H1 (cell line): ENCODE measurements at regions not wholly inside any gene's neighbourhood (a gene's known extent, or its start where the extent isn't known, plus 50 kb on each side); places are given as distances from the start of the nearest gene placed in this dataset.

Experiments
- CTCF ChIA-PET: fragments of 300-600 bp; sonication (Branson Sonifier 250); formaldehyde crosslinking; loops from one replicate; lab custom pipeline; 2021; ENCODE audit not compliant: partially characterized antibody; lab: Charles Lee
- POLR2A ChIA-PET: fragments of 300-600 bp; sonication (Branson Sonifier 250); formaldehyde crosslinking; loops from one replicate; lab custom pipeline; 2021; ENCODE audit warnings: inconsistent platforms; ENCODE audit not compliant: partially characterized antibody; lab: Charles Lee
- DNase-seq, 2 experiments: peaks; one replicate each; pipeline versions ENCODE4 v3.0.0 to v3.0.0-alpha.2; 2010 to 2022; ENCODE audit warnings: low spot score in 2 of 2, low read depth in 1 of 2, mixed read lengths in 1 of 2
- FAIRE-seq: peaks from 2 replicates; lab custom pipeline; 2011; peaks lifted over from hg19 to GRCh38; lab: Jason Lieb, UNC
- H2AFZ ChIP-seq: 2 replicates; pipeline ENCODE4 v1.8.1; 2012; ENCODE audit warnings: low read length, inconsistent platforms
- H2AK5ac ChIP-seq: 2 replicates; pipeline ENCODE4 v1.6.1; 2013; ENCODE audit warnings: low read depth, low read length
- H2BK120ac ChIP-seq: replicated peaks from 2 replicates; pipeline ENCODE3; 2013; ENCODE audit warnings: low read depth, low read length, inconsistent platforms
- H2BK12ac ChIP-seq: 2 replicates; pipeline ENCODE4 v1.6.1; 2013; ENCODE audit warnings: low read depth, low read length
- H2BK15ac ChIP-seq: 2 replicates; pipeline ENCODE4 v1.6.1; 2013; ENCODE audit warnings: low read length
- H2BK20ac ChIP-seq: 2 replicates; pipeline ENCODE4 v1.6.1; 2013; ENCODE audit warnings: low read length
- H2BK5ac ChIP-seq: 2 replicates; pipeline ENCODE4 v1.6.1; 2013; ENCODE audit warnings: low read depth, low read length
- H3K14ac ChIP-seq: 2 replicates; pipeline ENCODE4 v1.6.1; 2013; ENCODE audit warnings: inconsistent platforms; ENCODE audit not compliant: insufficient read length
- H3K18ac ChIP-seq: 2 replicates; pipeline ENCODE4 v1.6.1; 2013; ENCODE audit warnings: low read length; ENCODE audit errors: extremely low read depth
- H3K23ac ChIP-seq: 2 replicates; pipeline ENCODE4 v1.6.1; 2013; ENCODE audit warnings: inconsistent platforms; ENCODE audit not compliant: insufficient read length
- H3K23me2 ChIP-seq: 2 replicates; pipeline ENCODE4 v1.6.1; 2013; ENCODE audit warnings: low read depth, low read length
- H3K27ac ChIP-seq: 2 replicates; pipeline ENCODE4 v1.6.1; 2011; ENCODE audit warnings: low read depth, low read length, inconsistent platforms
- H3K27me3 ChIP-seq, 4 experiments: replicated peaks in 1 of 4; 1 replicate in 1 of 4; 2 replicates in 3 of 4; pipeline versions ENCODE4 v1.6.1 to v1.8.1; 2011 to 2013; ENCODE audit warnings: low read length in 3 of 4, mild to moderate bottlenecking in 3 of 4, inconsistent platforms in 2 of 4, mixed read lengths in 2 of 4, moderate library complexity in 1 of 4; ENCODE audit not compliant: control insufficient read depth in 3 of 4, insufficient read depth in 3 of 4; ENCODE audit errors: extremely low read depth in 1 of 4
- H3K36me3 ChIP-seq, 4 experiments: 2 replicates each; pipeline versions ENCODE4 v1.6.1 to v1.8.1; 2011 to 2013; ENCODE audit warnings: mild to moderate bottlenecking in 4 of 4, low read length in 3 of 4, moderate library complexity in 2 of 4, control low read depth in 1 of 4, inconsistent platforms in 1 of 4; ENCODE audit not compliant: insufficient read depth in 4 of 4, control insufficient read depth in 2 of 4
- H3K4ac ChIP-seq: replicated peaks from 2 replicates; pipeline ENCODE3; 2013; ENCODE audit warnings: low read length, low read depth, mixed read lengths, inconsistent platforms; ENCODE audit not compliant: insufficient read length
- H3K4me1 ChIP-seq, 4 experiments: replicated peaks in 1 of 4; 1 replicate in 1 of 4; 2 replicates in 3 of 4; pipeline versions ENCODE4 v1.6.1 to v1.8.1; 2011 to 2013; ENCODE audit warnings: low read length in 3 of 4, inconsistent platforms in 2 of 4, mixed read lengths in 1 of 4; ENCODE audit not compliant: insufficient read depth in 4 of 4, control insufficient read depth in 3 of 4
- H3K4me2 ChIP-seq, 2 experiments: 2 replicates each; pipeline versions ENCODE4 v1.6.1 to v1.8.1; 2011 to 2013; ENCODE audit warnings: low read depth in 2 of 2, low read length in 2 of 2, control low read depth in 1 of 2, inconsistent platforms in 1 of 2, mild to moderate bottlenecking in 1 of 2; ENCODE audit not compliant: insufficient read depth in 1 of 2
- H3K4me3 ChIP-seq, 4 experiments: fragments of 200-600, 300-600 bp in 1 of 4; sonication (generic), shearing (Covaris generic), sonication (Bioruptor Twin) in 1 of 4; 2 replicates each; pipeline versions ENCODE4 v1.5.1 to v1.8.1; 2011 to 2016; ENCODE audit warnings: low read length in 4 of 4, low read depth in 3 of 4, control low read depth in 2 of 4, inconsistent platforms in 2 of 4, mild to moderate bottlenecking in 2 of 4, mixed read lengths in 1 of 4, moderate library complexity in 1 of 4; ENCODE audit not compliant: insufficient read depth in 2 of 4; ENCODE audit errors: extremely low read depth in 1 of 4
- H3K56ac ChIP-seq: replicated peaks from 2 replicates; pipeline ENCODE3; 2013; ENCODE audit warnings: low read depth, mild to moderate bottlenecking, mixed read lengths, low read length, inconsistent platforms; ENCODE audit not compliant: insufficient read length
- H3K79me1 ChIP-seq: 2 replicates; pipeline ENCODE4 v1.6.1; 2013; ENCODE audit warnings: low read depth, low read length, control low read depth
- H3K79me2 ChIP-seq, 2 experiments: 2 replicates each; pipeline versions ENCODE4 v1.6.1 to v1.8.1; 2012 to 2013; ENCODE audit warnings: low read length in 2 of 2, mild to moderate bottlenecking in 2 of 2, inconsistent platforms in 1 of 2; ENCODE audit not compliant: insufficient read depth in 2 of 2, control insufficient read depth in 1 of 2
- H3K9ac ChIP-seq, 4 experiments: replicated peaks in 1 of 4; 1 replicate in 1 of 4; 2 replicates in 3 of 4; pipeline versions ENCODE4 v1.6.1 to v1.8.1; 2011 to 2013; ENCODE audit warnings: low read depth in 3 of 4, low read length in 3 of 4, control low read depth in 2 of 4, mild to moderate bottlenecking in 2 of 4, moderate library complexity in 2 of 4, inconsistent platforms in 1 of 4; ENCODE audit errors: extremely low read depth in 1 of 4
- H3K9me3 ChIP-seq, 2 experiments: 2 replicates each; pipeline versions ENCODE4 v1.6.1 to v1.8.1; 2012 to 2013; ENCODE audit warnings: mild to moderate bottlenecking in 2 of 2, moderate library complexity in 2 of 2, control low read depth in 1 of 2, inconsistent platforms in 1 of 2, low read depth in 1 of 2, low read length in 1 of 2, mixed read lengths in 1 of 2; ENCODE audit not compliant: insufficient read depth in 2 of 2
- H4K20me1 ChIP-seq, 2 experiments: replicated peaks in 1 of 2; 2 replicates each; pipeline versions ENCODE3 to v1.8.1; 2011 to 2013; ENCODE audit warnings: inconsistent platforms in 2 of 2, low read length in 2 of 2, mild to moderate bottlenecking in 1 of 2; ENCODE audit not compliant: insufficient read depth in 2 of 2, control insufficient read depth in 1 of 2
- H4K5ac ChIP-seq: 2 replicates; pipeline ENCODE4 v1.6.1; 2013; ENCODE audit warnings: low read length, low read depth, mixed read lengths, inconsistent platforms; ENCODE audit not compliant: insufficient read length
- H4K8ac ChIP-seq: 2 replicates; pipeline ENCODE4 v1.8.0; 2013; ENCODE audit warnings: mild to moderate bottlenecking, moderate library complexity, low read length, inconsistent platforms; ENCODE audit not compliant: insufficient read depth; ENCODE audit errors: extremely low read depth
- H4K91ac ChIP-seq: replicated peaks from 2 replicates; pipeline ENCODE3; 2013; ENCODE audit warnings: low read length, mixed read lengths, inconsistent platforms; ENCODE audit not compliant: insufficient read length
- CEBPB ChIP-seq: IDR thresholded peaks from 2 replicates; pipeline ENCODE4 v1.6.1; 2012; ENCODE audit warnings: low read depth, low read length
- CHD1 ChIP-seq: IDR thresholded peaks from 2 replicates; pipeline ENCODE4 v1.6.1; 2012; ENCODE audit warnings: low read depth, low read length, improper control_type of control experiment
- GTF2F1 ChIP-seq: IDR thresholded peaks from 2 replicates; pipeline ENCODE4 v1.6.1; 2012; ENCODE audit warnings: low read depth, low read length, improper control_type of control experiment, borderline replicate concordance
- HDAC6 ChIP-seq: IDR thresholded peaks from one replicate; pipeline ENCODE4 v1.7.1; 2012; ENCODE audit warnings: low read depth, mild to moderate bottlenecking, inconsistent platforms, low read length, moderate library complexity
- MAFK ChIP-seq: IDR thresholded peaks from 2 replicates; pipeline ENCODE4 v1.6.1; 2012; ENCODE audit warnings: low read depth, mild to moderate bottlenecking, improper control_type of control experiment, low read length
- PHF8 ChIP-seq: fragments of 200-600 bp; sonication (generic); conservative IDR thresholded peaks from 2 replicates; pipeline ENCODE4 v1.7.1; 2012; ENCODE audit warnings: low read depth, mild to moderate bottlenecking, inconsistent platforms, low read length, moderate library complexity
- POU5F1 ChIP-seq: IDR thresholded peaks from 2 replicates; pipeline ENCODE4 v1.6.1; 2011; ENCODE audit warnings: low read depth, mild to moderate bottlenecking, low read length, moderate library complexity
- RAD21 ChIP-seq, 2 experiments: IDR thresholded peaks in 1 of 2; conservative IDR thresholded peaks in 1 of 2; 2 replicates each; pipeline ENCODE4 v1.6.1; 2011; ENCODE audit warnings: low read depth in 2 of 2, low read length in 2 of 2, improper control_type of control experiment in 1 of 2, inconsistent platforms in 1 of 2, mild to moderate bottlenecking in 1 of 2, moderate library complexity in 1 of 2
- RBBP5 ChIP-seq: IDR thresholded peaks from 2 replicates; pipeline ENCODE4 v1.7.1; 2012; ENCODE audit warnings: low read depth, mild to moderate bottlenecking, inconsistent platforms, low read length, moderate library complexity, borderline replicate concordance
- RNF2 ChIP-seq: fragments of 200-900, 300-1000 bp; sonication (generic); IDR thresholded peaks from 2 replicates; pipeline ENCODE4 v1.7.1; 2016; ENCODE audit warnings: borderline replicate concordance, low read depth, mild to moderate bottlenecking, antibody characterized with exemption, low read length; ENCODE audit not compliant: poor library complexity, severe bottlenecking; ENCODE audit errors: missing control alignments
- SP2 ChIP-seq: IDR thresholded peaks from 2 replicates; pipeline ENCODE4 v1.6.1; 2012; ENCODE audit warnings: mild to moderate bottlenecking, low read length, inconsistent platforms
- SP4 ChIP-seq: IDR thresholded peaks from 2 replicates; pipeline ENCODE4 v1.6.1; 2012; ENCODE audit warnings: low read length, inconsistent platforms
- TAF1 ChIP-seq: IDR thresholded peaks from 2 replicates; pipeline ENCODE4 v1.6.1; 2011; ENCODE audit warnings: mild to moderate bottlenecking, low read depth, low read length
- ZNF274 ChIP-seq: IDR thresholded peaks from 2 replicates; pipeline ENCODE4 v1.7.0; 2012; ENCODE audit warnings: low read length, borderline replicate concordance; ENCODE audit errors: extremely low read depth
- WGBS, 2 experiments: shearing (Covaris generic) in 1 of 2; methylation state at CpG; one replicate each; pipeline versions ENCODE4 v1.1.6 to v1.1.7; 2013 to 2015; ENCODE audit warnings: low lambda C conversion rate in 2 of 2, mixed read lengths in 2 of 2, inconsistent platforms in 1 of 2, low coverage in 1 of 2, missing lambda C conversion rate in 1 of 2; ENCODE audit not compliant: insufficient replicate concordance in 2 of 2, insufficient coverage in 1 of 2, insufficient read length in 1 of 2; ENCODE audit errors: extremely low coverage in 1 of 2, missing lambda C conversion rate in 1 of 2; 5-methylcytosine and 5-hydroxymethylcytosine counted together
- TF ChIP-seq, protein P1 (sequence below): IDR thresholded peaks from 2 replicates; pipeline ENCODE4 v1.6.1; 2012; ENCODE audit warnings: inconsistent platforms

- DNase-seq (no peak), FAIRE-seq (no peak)
- Histone ChIP-seq H3K4me3 (no peak overlapping the region), H3K23me2 (no peaks in the 10 kb centered on the region), H3K36me3 (no peaks in the 10 kb centered on the region), H2BK20ac (no peak overlapping the region), H2BK5ac (no peak overlapping the region), H4K5ac (no peak overlapping the region), H3K79me1 (no peaks in the 10 kb centered on the region), H3K9ac (no peak overlapping the region), H3K56ac (no peak overlapping the region), H3K4me1 (no peaks in the 10 kb centered on the region; a peak in 1 of 7 replicates), H3K4ac (no peak overlapping the region), H3K9me3 (no peaks in the 10 kb centered on the region), H3K27ac (no peak overlapping the region), H3K14ac (no peak overlapping the region), H4K91ac (no peak overlapping the region), H3K4me2 (no peak overlapping the region), H2AFZ (no peak overlapping the region), H3K23ac (no peak overlapping the region), H2BK120ac (no peak overlapping the region), H2BK15ac (no peak overlapping the region), H4K8ac (no peak overlapping the region), H3K27me3 (0 out of 7 replicates have a peak, but pooled peaks cover 0 to 2% (median 0%) of the 10 kb centered on the region in 4 experiments), H4K20me1 (peaks cover 0 to 2% of the 10 kb centered on the region in 2 experiments), H3K79me2 (no peaks in the 10 kb centered on the region), H2BK12ac (no peak overlapping the region), H3K18ac (no peak overlapping the region), H2AK5ac (no peak overlapping the region)
- WGBS, 2 experiments = 85% methylated on average over 1 of the region's 1 CpG; no CpG with 5 or more reads in 1 of the 2 experiments
- CTCF ChIA-PET = interaction anchor here (0.6 to 2.3 kb wide), 2 partner anchors 31 to 299 kb away, joined by 3 to 9 read pairs; no protein-coding TSS in a partner anchor
- POLR2A ChIA-PET = no interaction called here
- TF ChIP-seq CEBPB (no peak), CHD1 (no peak), HDAC6 (no peak), SP4 (no peak), GTF2F1 (no peak), MAFK (no peak), TAF1 (no peak), RAD21 (IDR thresholded peaks at IDR 0.05 in 1 of 2, conservative IDR thresholded peaks at IDR 0.05 in 1 of 2; ENCODE audit: low read depth in 2 of 2, low read length in 2 of 2) (no peak), SP2 (no peak), PHF8 (no peak), POU5F1 (no peak), ZNF274 (no peak), RBBP5 (no peak), RNF2 (no peak)
- TF ChIP-seq, protein P1, sequence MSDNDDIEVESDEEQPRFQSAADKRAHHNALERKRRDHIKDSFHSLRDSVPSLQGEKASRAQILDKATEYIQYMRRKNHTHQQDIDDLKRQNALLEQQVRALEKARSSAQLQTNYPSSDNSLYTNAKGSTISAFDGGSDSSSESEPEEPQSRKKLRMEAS = no peak
Observed at GRCh38 chr10:124265391-124265745, 153.4 kb downstream of the OAT start.
